GM21576 (cell line): ENCODE measurements at regions not wholly inside any gene's neighbourhood (a gene's known extent, or its start where the extent isn't known, plus 50 kb on each side); places are given as distances from the start of the nearest gene placed in this dataset.
"Not testable (repeated sequence)": the region's sequence is repeated elsewhere in the genome, so short reads cannot be mapped to it uniquely, and the experiment has no call there.

ENCODE experiments used
- ATAC-seq: cut with Tn5 transposase; IDR thresholded peaks from one replicate; pipeline ENCODE4 v1.9.1; 2021; ENCODE audit warnings: mild to moderate bottlenecking, moderate library complexity; ENCODE audit not compliant: unreplicated experiment

DNA sequence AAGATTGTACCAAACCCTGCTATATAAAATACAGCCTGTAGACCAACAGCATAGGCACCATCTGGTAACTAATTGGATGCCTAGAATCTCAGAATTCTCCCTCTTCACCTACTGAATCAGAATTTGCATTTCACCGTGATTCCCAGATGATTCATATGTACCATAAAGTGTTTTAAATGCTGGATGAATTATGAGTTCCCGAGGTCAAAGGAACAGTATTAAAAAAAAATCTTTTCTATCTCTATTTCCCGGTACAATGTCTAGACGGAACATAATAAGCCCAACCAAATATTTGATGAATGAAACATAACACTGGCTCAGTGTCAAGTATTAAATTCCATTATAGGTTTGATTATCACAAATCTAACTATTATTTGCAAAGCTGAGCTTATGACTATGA, 280.0 kb downstream of the ANKRD50 start:
- ATAC-seq: no peak

DNA sequence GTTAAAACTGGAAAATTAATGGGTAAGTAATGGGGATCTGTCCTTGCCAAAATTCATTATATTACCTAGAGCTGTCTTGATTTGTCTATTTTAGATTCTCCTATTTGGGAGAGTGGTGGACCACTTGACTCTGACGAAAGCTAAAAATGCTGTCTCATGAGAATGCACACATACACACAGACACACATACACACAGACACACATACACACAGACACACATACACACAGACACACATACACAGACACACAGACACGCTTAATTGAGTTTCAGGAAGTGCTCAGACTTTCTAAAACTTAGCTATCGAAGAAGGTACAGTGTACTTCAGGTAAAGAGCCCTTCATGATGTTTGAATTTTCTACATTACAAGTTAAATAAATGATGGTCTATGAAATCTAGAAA, 279.5 kb downstream of the ANKRD50 start:
- no peak for ATAC-seq

DNA sequence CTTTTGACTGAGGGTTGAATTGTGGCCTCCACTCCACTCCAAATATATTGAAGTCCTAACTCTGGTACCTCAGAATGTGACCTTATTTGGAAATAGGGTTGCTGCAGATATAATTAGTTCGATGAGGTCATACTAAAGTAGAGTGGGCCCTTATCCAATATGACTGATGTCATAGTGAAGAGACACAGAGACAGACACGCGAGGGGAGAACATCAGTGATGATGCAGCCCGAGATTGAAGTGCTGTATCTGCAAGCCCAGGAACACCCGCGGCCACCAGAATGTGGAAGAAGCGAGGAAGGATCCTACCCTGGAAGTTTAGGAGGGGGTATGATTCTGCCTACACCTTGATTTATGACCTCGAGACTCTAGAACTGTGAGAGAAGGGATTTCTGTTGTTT, 279.0 kb downstream of the ANKRD50 start:
- ATAC-seq: no peak

DNA sequence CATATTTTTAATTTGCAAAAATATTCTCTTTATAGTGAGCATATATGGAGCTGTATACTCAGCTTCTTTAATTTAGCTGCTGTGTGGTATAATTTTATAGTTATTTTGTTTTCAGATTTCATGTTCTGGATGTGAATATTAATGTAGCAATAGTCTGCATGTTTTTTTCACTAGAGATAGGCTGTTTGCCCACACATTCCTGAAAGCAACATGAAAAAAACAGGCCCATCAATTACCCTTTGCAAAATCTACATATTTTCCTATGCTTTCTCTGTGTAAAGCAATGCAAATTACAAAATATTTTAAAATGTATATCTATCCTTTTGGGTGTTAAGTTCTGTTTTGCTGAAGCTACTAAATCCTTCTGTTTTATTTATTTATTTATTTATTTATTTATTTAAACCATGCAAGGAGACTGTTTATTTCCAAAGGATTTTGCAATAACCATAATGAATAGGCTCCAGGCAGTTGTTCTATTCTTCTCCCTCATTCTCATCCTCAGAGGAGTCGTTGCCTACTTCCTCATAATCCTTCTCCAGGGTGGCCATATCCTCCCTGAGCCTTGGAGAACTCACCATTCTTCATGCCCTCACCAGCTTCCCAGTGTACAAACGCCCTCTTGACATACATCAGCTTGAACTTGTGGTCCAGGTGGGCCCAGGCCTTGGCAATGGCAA, 277.1 kb downstream of the ANKRD50 start:
- no peak for ATAC-seq

DNA sequence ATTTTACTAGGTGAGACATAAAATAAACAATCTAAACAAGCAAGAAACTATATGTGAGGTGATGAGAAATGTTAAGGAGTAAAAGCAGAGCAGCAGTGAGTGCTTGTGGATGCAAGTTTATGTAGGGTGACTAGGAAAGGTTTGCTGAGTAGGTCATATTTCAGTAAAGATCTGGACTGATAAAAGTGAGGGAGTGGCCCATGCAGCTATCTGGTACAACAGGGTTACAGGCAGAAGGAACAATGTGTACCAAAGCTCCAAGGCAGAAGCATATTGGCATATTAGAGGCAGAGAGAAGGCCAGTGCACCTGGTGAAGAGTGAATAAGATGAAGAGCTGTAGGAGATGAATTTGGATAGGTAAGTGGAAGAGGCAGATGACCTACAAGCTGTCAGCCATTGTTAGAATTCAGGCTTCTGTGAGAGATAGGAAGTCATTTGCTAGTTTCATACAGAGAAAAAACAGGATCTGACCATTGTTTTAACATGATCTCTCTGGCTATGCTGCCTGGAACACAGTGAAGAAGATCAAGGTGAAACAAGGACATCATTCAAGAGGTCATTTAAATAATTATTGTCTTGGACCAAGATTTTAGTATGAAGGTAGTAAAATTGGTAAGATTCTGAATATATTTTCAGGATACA, 274.6 kb downstream of the ANKRD50 start:
- no peak for ATAC-seq

DNA sequence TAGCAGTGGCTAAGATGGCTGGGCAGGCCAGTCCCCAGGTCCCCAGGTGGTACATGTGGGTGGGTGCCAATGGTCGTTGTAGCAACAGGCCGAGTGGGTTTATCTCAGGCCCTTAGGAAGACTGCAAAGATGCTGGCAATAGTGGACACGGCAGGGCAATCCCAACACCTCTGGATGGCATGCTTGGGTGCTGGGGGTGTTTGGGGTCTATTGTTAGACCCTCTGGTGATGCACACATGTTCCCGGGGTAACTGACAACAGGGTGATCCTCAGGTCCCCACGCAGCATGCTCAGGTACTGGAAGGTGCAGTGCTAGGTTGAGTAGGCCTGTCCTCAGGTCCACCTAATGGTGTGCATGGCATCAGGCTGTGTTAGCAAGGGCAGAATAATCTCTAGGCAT, 267.5 kb downstream of the ANKRD50 start:
- no peak for ATAC-seq

DNA sequence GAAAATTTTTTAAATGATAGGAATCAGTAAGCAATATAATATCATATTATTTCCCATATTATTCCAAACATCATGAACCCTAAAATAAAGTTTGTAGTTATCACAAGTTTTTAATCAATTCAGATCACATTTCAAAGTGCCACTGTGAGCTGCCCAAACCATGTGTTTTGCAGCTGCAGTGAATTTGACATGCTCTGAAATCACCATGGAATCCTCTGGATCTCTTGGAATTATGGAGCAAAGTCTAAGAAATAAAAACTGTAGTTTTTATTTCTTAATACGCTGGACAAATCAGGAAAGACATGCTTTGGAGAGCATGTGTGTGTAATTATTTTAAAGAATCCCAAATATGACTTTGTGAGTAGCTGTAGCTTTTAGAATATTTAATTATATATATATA, 262.7 kb downstream of the ANKRD50 start:
- ATAC-seq: no peak

DNA sequence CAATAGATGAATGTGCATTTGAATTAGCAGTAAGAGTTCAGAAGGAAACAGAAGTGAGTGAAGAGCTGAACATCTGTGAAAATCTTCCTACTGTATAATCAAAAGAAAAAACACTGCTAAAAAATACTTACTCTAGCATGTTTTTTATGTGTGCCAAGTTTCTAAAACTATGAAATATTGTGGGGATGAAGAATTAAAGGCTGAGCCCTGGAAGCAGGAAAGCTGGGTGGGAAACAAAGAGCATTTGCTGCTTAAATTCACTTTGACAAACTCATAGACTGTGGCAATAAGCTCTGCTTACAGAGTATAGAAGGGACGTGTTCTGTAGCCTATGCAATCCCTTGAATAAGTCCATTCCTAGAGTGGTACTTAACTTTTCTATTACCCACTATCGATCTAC, 261.7 kb downstream of the ANKRD50 start:
- ATAC-seq: no peak

DNA sequence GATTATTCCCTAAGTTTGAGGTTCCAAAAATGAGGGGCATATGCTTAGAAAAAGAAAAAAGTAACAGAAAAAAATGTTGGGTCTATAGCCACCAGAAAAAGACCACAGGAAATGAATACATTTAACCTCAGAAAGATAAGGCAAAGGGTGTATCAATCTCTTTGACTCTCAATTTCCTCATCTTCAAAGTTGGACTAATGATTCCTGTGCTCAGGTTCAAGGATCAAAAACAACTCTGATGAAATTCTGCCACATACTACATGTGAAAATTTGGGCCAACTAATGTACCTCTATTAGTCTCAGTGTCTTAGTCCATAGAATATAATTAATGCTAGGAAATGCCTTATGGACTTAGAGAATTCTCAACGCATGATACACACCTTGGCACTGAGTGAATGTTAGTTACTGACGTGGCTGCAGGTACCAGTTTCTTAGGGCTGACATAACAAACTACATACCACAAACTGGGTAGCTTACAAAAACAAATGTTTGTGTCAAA, 257.7 kb downstream of the ANKRD50 start:
- ATAC-seq: no peak

DNA sequence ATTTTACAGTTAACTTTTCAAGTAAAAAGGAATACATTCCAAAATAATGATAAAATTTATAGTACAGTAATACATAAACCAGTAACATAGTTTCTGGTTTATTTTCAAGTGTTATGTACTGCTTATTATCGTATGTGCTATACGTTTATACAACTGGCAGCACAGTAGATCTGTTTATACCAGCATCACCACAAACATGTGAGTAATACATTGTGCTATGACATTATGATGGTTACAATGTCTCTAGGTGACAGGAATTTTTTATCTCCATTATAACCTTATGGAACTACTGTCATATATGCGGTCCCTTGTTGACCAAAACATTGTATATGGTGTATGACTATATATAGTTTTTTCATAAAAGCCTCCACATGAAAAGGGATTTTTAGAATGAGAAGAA, 256.9 kb downstream of the ANKRD50 start:
- no peak for ATAC-seq

DNA sequence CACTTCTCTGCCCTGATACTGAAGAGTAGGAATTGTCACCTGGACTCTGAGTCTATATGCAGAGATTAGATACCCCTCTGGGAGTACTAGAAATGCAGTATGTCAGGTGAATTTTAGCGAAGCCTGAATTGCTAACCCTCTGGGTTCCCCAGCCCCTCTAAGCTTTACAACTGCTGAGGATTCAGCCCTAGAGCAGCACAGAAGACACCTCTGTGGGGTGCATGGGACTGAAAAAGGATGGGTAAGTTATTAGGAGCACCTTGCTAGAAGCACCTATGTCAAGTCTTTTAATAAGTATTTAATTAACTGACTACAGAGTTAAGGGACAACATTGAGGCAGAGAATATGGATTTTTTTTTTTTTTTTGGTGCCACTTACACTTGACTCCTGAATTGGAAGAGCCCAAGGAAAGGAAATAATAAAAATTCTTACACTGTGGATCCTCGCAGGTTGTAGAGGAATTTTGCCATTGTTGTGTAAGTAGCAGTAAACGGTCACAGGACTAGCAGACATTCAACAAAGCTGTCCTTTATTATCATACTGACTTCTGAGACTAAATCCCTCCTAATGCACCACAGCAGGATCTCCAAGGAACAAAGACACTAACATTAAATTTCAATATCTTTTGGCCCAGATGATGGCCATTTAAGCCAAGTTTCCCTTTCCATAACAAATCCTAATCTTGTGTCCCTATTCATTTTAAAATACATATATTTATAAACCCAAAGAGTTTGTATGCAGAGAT, 253.2 kb downstream of the ANKRD50 start:
- ATAC-seq: no peak

DNA sequence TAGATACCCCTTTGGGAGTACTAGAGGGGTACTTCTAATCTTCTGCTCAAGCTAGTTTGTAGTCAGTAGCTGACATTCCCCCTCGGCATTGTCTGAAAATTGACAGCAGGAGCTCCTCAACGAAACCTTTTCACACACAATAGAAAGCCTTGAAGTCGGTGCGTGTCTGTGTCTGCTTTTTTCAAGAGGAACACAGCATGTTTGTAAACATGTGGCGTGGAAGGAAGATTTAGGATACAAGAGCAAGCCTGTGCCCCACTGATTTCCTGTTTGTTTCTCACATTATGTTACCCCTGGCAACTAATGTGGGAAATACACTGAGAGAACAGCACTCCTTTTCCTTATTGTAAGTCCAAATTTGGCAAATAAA, 252.6 kb downstream of the ANKRD50 start:
- no peak for ATAC-seq

DNA sequence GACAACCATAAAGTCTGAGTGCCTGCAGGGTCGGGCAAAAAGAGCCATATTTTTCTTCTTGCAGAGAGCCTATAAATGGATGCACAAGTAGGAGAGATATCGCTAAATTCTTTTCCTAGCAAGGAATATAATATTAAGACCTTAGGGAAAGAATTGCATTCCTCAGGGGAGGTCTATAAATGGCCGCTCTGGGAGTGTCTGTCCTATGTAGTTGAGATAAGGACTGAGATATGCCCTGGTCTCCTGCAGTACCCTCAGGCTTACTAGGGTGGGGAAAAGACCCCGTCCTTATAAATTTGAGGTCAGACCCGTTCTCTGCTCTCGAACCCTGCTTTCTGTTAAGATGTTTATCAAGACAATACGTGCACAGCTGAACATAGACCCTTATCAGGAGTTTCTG, 250.9 kb downstream of the ANKRD50 start:
- ATAC-seq: not testable (repeated sequence)

DNA sequence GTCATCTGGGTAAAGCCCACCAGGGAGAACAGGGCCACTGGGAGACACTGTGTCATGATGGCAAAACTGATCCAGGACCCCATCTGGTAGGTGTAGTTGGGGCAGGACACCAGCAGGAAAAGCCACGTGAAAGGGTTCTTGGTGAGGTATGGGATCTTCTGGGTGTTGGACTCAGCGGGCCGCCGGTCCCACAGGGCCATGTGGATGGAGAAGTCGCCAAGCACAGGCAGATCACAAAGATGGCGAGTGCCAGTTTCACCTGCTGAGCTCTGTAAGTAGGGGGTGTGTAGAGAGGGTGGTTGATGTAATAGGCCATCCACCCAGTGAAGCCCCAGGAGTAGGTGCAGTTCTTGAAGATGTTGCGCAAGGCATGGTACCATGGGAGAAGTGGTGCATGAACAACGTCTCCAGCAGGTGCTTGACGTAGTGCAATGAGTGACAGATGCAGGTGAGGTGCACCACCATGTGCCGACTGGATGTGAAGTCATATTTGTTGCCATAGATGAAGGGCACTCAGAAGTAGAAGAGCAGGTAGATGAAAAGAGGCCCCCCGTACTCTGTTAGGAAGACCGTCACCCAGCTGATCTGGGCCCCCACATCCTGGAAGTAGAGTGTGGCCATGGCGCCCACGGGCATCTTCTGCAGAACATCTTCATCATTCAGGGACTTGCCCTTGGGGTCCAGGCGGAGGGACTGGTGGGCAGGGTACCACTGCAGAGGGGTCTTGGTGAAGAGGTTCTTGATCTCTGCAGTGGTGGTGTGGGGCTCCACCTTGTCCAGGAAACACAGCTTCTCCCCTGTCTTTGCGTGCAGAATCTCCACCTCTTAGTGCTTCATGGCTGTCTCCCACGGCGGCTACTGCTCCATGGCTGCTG, 249.3 kb downstream of the ANKRD50 start:
- no peak for ATAC-seq

DNA sequence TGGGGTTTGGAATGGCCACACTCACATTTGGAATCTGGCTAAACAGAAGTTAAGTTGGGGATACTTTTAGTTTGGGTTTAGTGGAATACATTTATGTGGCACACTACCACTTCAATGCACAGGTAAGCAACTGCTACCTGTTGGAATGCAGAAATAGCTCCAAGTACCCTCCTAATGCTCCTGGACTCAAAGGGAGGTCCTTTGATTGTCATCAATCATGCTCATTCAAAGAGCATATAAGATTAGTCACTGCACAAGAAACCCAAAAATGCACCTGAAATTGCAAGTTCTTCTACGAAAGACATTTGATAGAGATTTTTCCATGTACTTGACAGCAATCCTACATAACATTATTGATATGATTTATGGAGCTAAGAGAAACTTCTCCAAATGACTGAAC, 247.7 kb downstream of the ANKRD50 start:
- no peak for ATAC-seq

DNA sequence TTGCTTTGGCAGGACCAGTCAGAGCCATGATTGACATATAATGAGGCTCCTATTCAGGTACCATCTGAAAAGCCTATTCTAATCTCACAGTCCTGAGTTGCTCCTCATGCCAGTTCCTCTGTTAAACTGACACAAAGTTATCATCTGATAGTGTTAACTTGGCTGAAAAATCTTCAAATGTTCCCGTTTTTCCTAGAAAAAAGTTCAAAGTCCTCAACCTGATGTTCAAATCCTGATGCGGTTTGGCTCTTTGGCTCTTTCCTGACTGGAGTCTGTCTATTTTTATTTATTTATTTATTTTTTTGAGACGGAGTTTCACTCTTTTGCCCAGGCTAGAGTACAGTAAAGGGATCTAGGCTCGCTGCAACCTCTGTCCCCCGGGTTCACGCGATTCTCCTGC, 244.2 kb downstream of the ANKRD50 start:
- ATAC-seq: no peak

DNA sequence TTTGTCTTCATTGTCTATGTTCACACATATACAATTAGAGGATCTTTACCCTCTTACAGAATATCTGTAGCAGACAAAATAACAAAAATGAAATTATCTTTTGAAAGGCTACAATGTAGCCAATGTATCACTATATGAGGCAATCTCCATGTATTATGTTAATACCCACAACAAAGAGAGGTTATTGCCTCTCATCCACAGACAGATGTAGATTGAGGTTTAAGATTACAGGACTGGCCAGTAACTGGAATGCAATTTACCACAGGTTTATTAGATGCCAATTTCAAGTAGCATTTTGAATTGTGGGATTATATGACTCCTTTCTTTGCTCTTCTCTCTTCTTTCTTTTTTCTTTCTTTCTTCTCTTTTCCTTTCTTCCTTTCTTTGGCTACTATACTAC, 242.6 kb downstream of the ANKRD50 start:
- no peak for ATAC-seq

DNA sequence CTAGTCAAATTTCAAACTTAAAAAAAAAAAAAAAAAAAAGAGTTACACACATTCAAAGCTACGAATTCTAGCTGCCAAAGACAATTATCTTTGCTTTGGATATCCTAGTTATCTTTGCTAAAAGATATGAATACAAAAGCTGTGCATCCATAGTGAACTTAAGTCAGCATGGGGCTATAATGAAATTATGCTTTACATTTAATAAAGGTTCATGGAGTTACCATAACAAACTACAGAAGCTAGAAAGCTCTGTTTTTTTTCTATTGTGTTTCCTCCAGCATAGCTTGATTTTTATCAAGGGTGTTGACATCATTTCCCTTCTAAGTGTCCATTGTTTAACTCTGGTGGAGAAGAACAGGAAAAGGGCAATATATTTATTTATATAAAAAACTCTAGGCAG, 234.1 kb downstream of the ANKRD50 start:
- ATAC-seq: no peak

DNA sequence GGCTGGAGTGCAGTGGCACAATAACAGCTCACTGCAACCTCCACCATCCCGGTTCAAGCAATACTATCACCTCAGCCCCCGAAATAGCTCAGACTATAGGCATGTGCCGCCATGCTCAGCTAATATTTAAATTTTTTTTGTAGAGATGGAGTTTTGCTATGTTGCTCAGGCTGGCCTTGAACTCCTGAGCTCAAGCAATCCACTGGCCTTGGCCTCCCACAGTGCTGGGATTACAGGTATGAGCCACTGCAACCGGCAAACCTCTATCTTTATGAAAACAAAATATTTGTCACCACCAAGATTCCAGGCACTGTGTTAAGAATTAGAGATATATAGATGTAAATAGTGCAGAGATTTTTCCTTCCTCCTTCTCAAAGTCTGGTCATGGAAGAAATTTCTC, 232.5 kb downstream of the ANKRD50 start:
- ATAC-seq: no peak

DNA sequence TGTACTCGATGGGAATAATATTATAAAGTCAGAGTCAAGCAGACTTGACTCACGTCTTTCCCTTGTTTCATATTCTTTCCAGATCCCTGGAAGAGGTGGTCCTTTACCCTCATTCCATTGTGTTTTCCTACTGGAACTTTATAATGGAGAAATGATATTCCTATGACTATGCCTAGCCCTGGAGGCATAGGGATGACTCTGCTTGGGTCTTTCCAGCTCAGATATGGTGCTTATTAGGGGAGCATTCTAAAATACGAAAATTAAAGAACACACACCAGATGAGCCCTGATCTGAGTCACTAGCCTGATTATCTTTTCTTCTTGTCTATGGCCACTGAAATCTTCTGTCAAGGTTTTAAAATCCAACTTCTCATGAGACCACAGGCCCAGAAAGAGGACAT, 231.4 kb downstream of the ANKRD50 start:
- ATAC-seq: no peak
